ENCODE measurements at regions not wholly inside any gene's neighbourhood (a gene's known extent, or its start where the extent isn't known, plus 50 kb on each side); places are given as distances from the start of the nearest gene placed in this dataset.

- intact Hi-C loops (cut with micrococcal nuclease): no loop called here
- H3K27me3 Mint-ChIP-seq: no peaks in the 10 kb centered on the region
- no peak overlapping the region for H3K27ac Mint-ChIP-seq
- no peaks in the 10 kb centered on the region for H3K9me3 Mint-ChIP-seq
- H3K4me3 Mint-ChIP-seq: no peak overlapping the region
- TF ChIP-seq CTCF (IDR thresholded peaks at IDR 0.05): no peak
- no peaks in the 10 kb centered on the region for H3K4me1 Mint-ChIP-seq (ENCODE audit: low read depth)
- POLR2A ChIA-PET: no interaction called here
- no peak for ATAC-seq
- H3K36me3 Mint-ChIP-seq (ENCODE audit: low read depth): no peaks in the 10 kb centered on the region
- no peak for DNase-seq
- CTCF ChIA-PET: interaction anchor here (0.7 kb wide), 1 partner anchor 14 kb away, joined by 3 read pairs; no protein-coding TSS in a partner anchor
These were observed 148.0 kb upstream of the MEOX2 start for GRCh38 chr7:15834446-15834845.

- no peak for ATAC-seq
- CTCF ChIA-PET: no interaction called here
- no peaks in the 10 kb centered on the region for H3K4me1 Mint-ChIP-seq (ENCODE audit: low read depth)
- TF ChIP-seq CTCF (IDR thresholded peaks at IDR 0.05): no peak
- H3K36me3 Mint-ChIP-seq (ENCODE audit: low read depth): no peaks in the 10 kb centered on the region
- DNase-seq: no peak
- H3K4me3 Mint-ChIP-seq: no peak overlapping the region
- no peaks in the 10 kb centered on the region for H3K27me3 Mint-ChIP-seq
- no peaks in the 10 kb centered on the region for H3K9me3 Mint-ChIP-seq
- no peak overlapping the region for H3K27ac Mint-ChIP-seq
- intact Hi-C loops (cut with micrococcal nuclease): no loop called here
- POLR2A ChIA-PET: no interaction called here
These were observed 146.5 kb upstream of the MEOX2 start for GRCh38 chr7:15832996-15833395.

GRCh38 chr7:15831606-15832005 is 145.1 kb upstream of the MEOX2 start:
- Mint-ChIP-seq H3K4me3 (no peak overlapping the region), H3K27ac (no peak overlapping the region), H3K27me3 (no peaks in the 10 kb centered on the region), H3K4me1 (ENCODE audit: low read depth) (no peaks in the 10 kb centered on the region), H3K36me3 (ENCODE audit: low read depth) (no peaks in the 10 kb centered on the region), H3K9me3 (peaks cover 3% of the 10 kb centered on the region)
- intact Hi-C loops (cut with micrococcal nuclease): no loop called here
- ATAC-seq (no peak), DNase-seq (no peak)
- no peak for TF ChIP-seq CTCF (IDR thresholded peaks at IDR 0.05)
- ChIA-PET CTCF (interaction anchor here (1.9 kb wide), 1 partner anchor 10 kb away, joined by 4 read pairs; no protein-coding TSS in a partner anchor), POLR2A (no interaction called here)

GRCh38 chr7:15829691-15830090 is 143.2 kb upstream of the MEOX2 start:
- no peak for DNase-seq
- ATAC-seq: no peak
- Mint-ChIP-seq H3K27ac (no peak overlapping the region), H3K36me3 (ENCODE audit: low read depth) (no peaks in the 10 kb centered on the region), H3K9me3 (peaks cover 3% of the 10 kb centered on the region), H3K4me1 (ENCODE audit: low read depth) (no peaks in the 10 kb centered on the region), H3K27me3 (no peaks in the 10 kb centered on the region), H3K4me3 (no peak overlapping the region)
- intact Hi-C loops (cut with micrococcal nuclease): no loop called here
- ChIA-PET POLR2A (no interaction called here), CTCF (no interaction called here)
- TF ChIP-seq CTCF (IDR thresholded peaks at IDR 0.05): no peak

- intact Hi-C loops (cut with micrococcal nuclease): no loop called here
- no peaks in the 10 kb centered on the region for H3K27me3 Mint-ChIP-seq
- POLR2A ChIA-PET: no interaction called here
- TF ChIP-seq CTCF (IDR thresholded peaks at IDR 0.05): no peak
- CTCF ChIA-PET: no interaction called here
- ATAC-seq: no peak
- H3K36me3 Mint-ChIP-seq (ENCODE audit: low read depth): no peaks in the 10 kb centered on the region
- no peak for DNase-seq
- H3K4me1 Mint-ChIP-seq (ENCODE audit: low read depth): no peaks in the 10 kb centered on the region
- H3K9me3 Mint-ChIP-seq: peaks cover 3% of the 10 kb centered on the region
- no peak overlapping the region for H3K4me3 Mint-ChIP-seq
- no peak overlapping the region for H3K27ac Mint-ChIP-seq
These were observed 142.4 kb upstream of the MEOX2 start for GRCh38 chr7:15828881-15829280.
